ENCODE measurements at regions not wholly inside any gene's neighbourhood (a gene's known extent, or its start where the extent isn't known, plus 50 kb on each side); places are given as distances from the start of the nearest gene placed in this dataset.

DNA sequence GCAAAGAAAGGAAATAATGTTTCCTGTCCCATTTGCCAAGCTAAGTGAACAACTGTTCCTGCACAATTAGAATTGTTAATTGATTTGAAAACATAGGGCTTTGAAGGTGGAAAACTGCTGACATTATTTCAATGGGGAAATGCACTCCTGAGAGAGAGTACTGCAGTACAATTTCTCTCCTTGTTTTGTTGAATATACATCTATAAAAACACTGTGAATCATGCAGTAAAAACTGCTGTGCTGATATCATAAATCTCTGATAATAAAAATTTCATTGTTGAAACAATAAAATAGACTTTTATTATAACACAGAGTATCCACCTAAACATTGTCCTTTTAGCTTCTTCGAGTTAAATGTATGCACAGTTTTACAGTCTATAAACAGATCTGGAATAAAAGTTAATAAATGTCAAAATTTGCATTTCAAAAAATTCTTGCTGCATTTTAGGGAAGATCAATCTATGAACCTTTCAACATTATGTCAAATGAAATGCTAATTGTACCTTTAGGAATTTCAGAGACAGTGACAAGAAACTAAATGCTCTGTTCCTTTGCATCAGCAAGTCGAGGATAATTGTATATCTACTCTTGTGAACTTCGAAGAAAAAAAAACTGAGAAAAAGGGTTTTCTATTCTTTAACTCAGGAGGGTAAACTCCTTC, 328.2 kb upstream of the DACH1 start:
- TF ChIP-seq, protein P1, sequence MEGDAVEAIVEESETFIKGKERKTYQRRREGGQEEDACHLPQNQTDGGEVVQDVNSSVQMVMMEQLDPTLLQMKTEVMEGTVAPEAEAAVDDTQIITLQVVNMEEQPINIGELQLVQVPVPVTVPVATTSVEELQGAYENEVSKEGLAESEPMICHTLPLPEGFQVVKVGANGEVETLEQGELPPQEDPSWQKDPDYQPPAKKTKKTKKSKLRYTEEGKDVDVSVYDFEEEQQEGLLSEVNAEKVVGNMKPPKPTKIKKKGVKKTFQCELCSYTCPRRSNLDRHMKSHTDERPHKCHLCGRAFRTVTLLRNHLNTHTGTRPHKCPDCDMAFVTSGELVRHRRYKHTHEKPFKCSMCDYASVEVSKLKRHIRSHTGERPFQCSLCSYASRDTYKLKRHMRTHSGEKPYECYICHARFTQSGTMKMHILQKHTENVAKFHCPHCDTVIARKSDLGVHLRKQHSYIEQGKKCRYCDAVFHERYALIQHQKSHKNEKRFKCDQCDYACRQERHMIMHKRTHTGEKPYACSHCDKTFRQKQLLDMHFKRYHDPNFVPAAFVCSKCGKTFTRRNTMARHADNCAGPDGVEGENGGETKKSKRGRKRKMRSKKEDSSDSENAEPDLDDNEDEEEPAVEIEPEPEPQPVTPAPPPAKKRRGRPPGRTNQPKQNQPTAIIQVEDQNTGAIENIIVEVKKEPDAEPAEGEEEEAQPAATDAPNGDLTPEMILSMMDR (conservative IDR thresholded peaks at IDR 0.05; ENCODE audit: low read length): no peak
- TF ChIP-seq EZH2phosphoT487 (IDR thresholded peaks at IDR 0.05; ENCODE audit: borderline replicate concordance): no peak

Measured in Loucy (cell line).